ENCODE measurements at regions not wholly inside any gene's neighbourhood (a gene's known extent, or its start where the extent isn't known, plus 50 kb on each side); places are given as distances from the start of the nearest gene placed in this dataset.

DNA sequence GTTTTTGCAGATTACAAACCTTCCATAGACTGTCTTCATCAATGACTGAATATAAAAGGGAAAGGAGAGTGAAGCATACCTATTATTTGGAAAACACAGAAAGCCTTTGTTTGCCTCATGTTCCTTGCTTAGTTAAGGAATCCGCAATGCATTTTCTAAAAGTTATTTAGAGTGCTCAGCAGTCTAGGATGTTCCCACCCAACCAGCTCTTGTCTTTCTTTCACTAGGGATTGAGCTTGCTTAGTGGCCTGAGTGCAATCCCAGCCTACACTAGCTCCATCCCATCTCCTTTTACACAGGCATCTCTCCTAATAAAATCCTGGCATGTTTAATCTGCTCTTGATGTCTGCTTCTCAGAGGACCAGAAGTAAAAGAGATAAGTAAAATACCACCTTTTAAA lies 850.5 kb upstream of the GJE1 start:
- DNase-seq = no peak

- no peak for DNase-seq
Observed at GRCh38 chr6:141269684-141270083, 863.0 kb upstream of the GJE1 start.

GRCh38 chr6:141267420-141267819 lies 865.3 kb upstream of the GJE1 start:
- DNase-seq = no peak

GRCh38 chr6:141265756-141266623 lies 866.7 kb upstream of the GJE1 start:
- DNase-seq = peak; percentile 3

- peak; percentile 35 for DNase-seq
Observed at GRCh38 chr6:141264101-141264500, 868.6 kb upstream of the GJE1 start.

- no peak for DNase-seq
Observed at GRCh38 chr6:141261672-141262060, 871.1 kb upstream of the GJE1 start.

DNA sequence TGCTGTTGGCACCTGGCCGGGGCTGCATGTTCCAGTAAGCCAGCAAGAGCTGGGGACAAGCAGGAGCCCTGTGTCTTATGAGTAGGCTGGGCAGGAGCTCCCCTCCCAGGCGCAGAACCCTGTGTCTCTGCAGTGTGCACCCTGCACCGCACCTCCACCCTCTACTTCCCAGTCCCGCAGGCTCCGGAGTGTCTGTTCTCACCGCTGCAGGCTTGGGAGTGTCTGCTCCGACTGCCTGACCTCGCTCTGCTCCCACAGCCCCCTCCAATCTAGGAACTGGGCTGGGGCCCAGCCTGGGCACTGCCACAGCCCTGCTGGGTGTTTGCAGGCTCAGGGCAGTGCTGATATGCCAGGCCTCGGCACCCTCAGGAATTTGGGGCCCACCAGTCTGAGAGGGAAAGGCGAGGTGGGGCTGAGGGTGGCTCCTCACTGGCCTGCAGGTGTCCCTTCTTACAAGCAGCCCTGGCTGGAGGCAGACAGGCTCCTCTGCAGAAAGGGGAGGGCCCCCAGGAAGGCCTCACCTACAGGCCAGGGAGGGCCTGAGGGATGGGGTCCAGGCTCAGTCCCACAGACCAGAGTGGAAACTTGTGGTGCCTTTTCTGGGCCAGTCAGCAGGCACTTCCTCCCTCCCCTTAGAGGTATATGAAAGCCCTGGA lies 871.6 kb upstream of the GJE1 start:
- DNase-seq = no peak

GRCh38 chr6:141260627-141261015 lies 872.1 kb upstream of the GJE1 start:
- no peak for DNase-seq

- no peak for DNase-seq
Observed at GRCh38 chr6:141259807-141260206, 872.9 kb upstream of the GJE1 start.

DNA sequence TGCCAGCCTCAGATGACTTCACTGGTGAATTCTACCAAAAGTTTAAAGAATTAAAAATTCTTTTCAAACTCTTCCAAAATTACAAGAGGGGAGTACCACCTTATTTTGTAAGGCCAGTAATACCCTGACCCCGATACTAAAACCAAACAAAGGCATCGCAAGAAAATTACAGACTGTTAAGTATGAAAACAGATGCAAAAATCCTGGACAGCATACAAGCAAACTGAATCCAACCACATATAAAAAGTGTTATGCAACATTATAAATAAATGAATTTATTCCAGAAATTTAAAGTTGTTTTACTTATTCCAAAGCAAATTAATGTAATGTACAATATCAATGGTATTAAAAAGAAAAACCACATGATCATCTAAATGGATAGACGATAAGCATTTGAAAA lies 873.6 kb upstream of the GJE1 start:
- no peak for DNase-seq

DNA sequence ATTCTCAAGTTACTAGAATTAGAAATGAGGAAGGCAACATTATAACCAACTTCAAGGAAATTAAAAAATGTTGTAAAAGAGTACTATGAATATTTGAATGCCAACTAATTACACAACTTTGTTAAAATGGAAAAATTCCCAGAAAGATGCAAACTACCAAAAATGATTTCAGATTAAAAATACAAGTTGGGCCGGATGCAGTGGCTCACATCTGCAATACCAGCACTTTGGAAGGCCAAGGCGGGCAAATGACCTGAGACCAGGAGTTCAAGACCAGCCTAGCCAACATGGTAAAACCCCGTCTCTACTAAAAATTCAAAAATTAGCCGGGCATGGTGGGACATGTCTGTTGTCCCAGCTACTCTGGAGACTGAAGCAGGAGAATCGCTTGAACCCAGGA lies 874.2 kb upstream of the GJE1 start:
- no peak for DNase-seq

- no peak for DNase-seq
Observed at GRCh38 chr6:141254336-141254735, 878.4 kb upstream of the GJE1 start.

DNA sequence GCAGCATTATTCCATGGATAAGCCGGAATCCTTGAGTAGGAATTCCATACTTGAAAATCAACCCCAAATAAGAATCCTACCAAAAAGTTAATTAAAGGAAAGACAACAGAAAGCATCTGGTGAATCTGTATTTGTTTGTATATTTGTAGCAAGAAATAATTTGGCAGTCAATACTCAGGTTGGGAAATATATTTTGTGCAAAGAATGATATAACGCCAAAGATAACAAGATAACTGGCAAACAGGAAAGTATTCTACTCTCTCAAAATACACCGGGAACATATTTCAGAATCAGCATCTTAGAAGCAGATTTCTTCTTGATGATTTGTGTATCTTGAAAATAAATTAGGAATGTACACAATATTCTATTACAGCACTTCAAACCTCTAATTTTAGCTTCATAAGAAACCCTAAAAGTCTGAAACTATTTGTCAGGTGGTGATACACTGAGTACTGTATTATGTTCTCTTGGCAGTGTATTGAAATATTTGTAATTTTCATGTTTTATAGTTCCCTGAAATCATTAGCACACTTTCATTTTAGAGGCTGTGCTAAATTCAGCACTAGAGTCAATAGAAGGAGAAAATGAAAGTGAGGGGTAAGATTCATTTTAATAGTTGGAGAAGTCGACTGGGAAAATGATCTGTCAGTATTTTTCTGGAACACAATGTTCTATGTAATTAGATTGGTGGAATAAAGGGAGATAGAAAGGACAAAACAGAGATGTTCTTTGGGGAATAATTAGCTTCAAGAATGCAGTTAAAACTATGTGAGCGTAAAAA lies 879.7 kb upstream of the GJE1 start:
- no peak for DNase-seq

GRCh38 chr6:141251286-141251685 lies 881.4 kb upstream of the GJE1 start:
- no peak for DNase-seq

GRCh38 chr6:141248021-141248799 lies 884.5 kb upstream of the GJE1 start:
- DNase-seq = no peak

GRCh38 chr6:141244366-141244765 lies 888.4 kb upstream of the GJE1 start:
- peak; percentile 11 for DNase-seq

DNA sequence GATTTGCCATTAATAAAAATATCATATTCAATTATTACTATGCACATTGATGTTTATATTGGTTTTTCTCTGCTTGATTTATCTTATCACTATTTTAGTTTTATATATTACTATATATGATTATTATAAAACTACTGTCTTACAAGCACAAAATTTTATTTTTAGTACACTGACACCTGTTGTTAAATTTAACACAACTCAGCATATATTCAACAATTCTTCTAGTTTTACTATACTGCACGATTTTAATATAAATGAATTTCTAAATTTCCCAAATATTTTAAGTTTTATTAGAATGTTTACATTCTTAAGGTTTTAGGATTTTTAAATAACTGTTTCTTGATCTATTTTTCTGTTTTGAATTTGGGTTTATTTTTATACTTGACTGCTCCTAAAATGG lies 889.8 kb upstream of the GJE1 start:
- DNase-seq = no peak

DNA sequence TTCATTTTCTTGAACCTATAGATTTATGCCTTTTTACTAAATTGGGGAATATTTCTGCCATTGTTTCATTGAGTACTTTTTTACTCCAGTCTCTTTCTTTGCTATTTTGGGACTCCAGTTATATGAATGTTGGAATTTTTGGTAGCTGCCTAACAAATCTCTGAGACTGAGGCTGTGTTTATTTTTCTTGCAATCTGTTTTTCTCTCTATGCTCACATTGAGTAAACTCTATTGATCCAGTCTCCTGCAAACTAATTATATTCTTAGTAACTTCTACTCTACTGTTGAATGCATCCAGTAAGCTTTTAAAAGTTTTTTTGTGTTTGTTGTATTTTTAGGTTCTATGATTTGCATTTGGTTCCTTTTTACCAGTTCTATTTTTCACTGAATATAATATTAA lies 903.4 kb upstream of the GJE1 start:
- DNase-seq = no peak

DNA sequence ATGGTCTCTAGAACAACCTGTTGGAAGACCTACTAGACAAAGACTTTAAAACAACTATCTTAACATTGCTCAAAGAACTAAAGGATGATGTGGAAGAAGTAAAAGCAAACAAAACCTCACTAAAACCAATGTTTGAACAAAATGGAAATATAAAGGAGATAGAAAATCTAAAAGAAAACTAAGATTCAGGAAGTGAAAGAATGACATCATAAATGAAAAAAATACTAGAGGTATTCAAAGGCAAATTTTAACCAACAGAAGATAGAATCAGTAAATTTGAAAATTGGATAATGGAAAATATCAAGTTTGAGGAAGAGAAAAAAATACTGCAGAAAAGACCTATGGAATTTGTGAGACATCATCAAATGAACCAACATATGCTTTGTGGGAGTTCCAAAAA lies 914.1 kb upstream of the GJE1 start:
- no peak for DNase-seq

DNA sequence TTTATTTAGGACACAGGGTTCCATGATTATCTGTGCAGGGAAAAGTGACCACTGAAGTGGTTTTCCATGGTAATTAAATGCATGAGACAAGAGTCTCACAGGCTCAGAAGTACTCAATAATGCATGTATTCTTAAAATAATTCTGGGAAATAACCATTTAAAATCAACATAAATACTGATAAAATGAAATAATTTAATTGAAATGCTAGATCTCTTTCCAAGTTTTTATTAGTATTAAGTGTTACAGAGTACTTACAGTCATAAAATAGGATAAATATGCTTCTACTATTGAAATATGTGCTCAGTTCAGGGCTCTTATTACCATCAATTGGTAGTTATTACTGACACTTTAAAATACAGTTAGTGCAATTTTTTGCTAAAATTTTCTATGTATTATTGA lies 916.0 kb upstream of the GJE1 start:
- DNase-seq = no peak

GRCh38 chr6:141212296-141212695 lies 920.4 kb upstream of the GJE1 start:
- no peak for DNase-seq

GRCh38 chr6:141211845-141212244 lies 920.9 kb upstream of the GJE1 start:
- DNase-seq = no peak

GRCh38 chr6:141210901-141211300 lies 921.8 kb upstream of the GJE1 start:
- no peak for DNase-seq
